Glutamatergic neuron (in vitro differentiated cells): ENCODE measurements at regions not wholly inside any gene's neighbourhood (a gene's known extent, or its start where the extent isn't known, plus 50 kb on each side); places are given as distances from the start of the nearest gene placed in this dataset.
A peak's percentile ranks its signal among the peaks of the same experiment; 100 is the strongest.

ENCODE experiments used
- DNase-seq: peaks from one replicate; pipeline ENCODE4 v3.0.0; 2022
- H3K27ac Mint-ChIP-seq: one replicate; pipeline ENCODE4 v1.8.0; 2020; ENCODE audit warnings: mild to moderate bottlenecking, mixed read lengths, inconsistent platforms; ENCODE audit not compliant: unreplicated experiment
- H3K27me3 Mint-ChIP-seq: one replicate; pipeline ENCODE4 v1.8.0; 2020; ENCODE audit warnings: mild to moderate bottlenecking, moderate library complexity, mixed read lengths, inconsistent platforms; ENCODE audit not compliant: unreplicated experiment
- H3K36me3 Mint-ChIP-seq: one replicate; pipeline ENCODE4 v1.8.0; 2020; ENCODE audit warnings: mild to moderate bottlenecking, mixed read lengths, inconsistent platforms; ENCODE audit not compliant: unreplicated experiment
- H3K4me1 Mint-ChIP-seq: one replicate; pipeline ENCODE4 v1.8.0; 2020; ENCODE audit warnings: mild to moderate bottlenecking, low read depth, mixed read lengths, inconsistent platforms; ENCODE audit not compliant: unreplicated experiment
- H3K4me3 Mint-ChIP-seq: one replicate; pipeline ENCODE4 v1.8.0; 2020; ENCODE audit warnings: mild to moderate bottlenecking, mixed read lengths, inconsistent platforms; ENCODE audit not compliant: unreplicated experiment
- H3K9me3 Mint-ChIP-seq: one replicate; pipeline ENCODE4 v1.8.0; 2020; ENCODE audit warnings: mild to moderate bottlenecking, moderate library complexity, mixed read lengths, inconsistent platforms; ENCODE audit not compliant: unreplicated experiment
- CTCF ChIP-seq: fragments of 200-600 bp; sonication (generic); IDR thresholded peaks from one replicate; pipeline ENCODE4 v1.5.0; 2021; ENCODE audit not compliant: partially characterized antibody, unreplicated experiment

- Mint-ChIP-seq H3K4me1 (peaks cover 41% of the 10 kb centered on the region), H3K27me3 (no peaks in the 10 kb centered on the region), H3K36me3 (no peaks in the 10 kb centered on the region), H3K4me3 (no peak overlapping the region), H3K27ac (no peak overlapping the region), H3K9me3 (no peaks in the 10 kb centered on the region)
- no peak for TF ChIP-seq CTCF
- no peak for DNase-seq
Observed at GRCh38 chr1:82849460-82849859, 1048.7 kb downstream of the ADGRL2 start.

- TF ChIP-seq CTCF, result no peak
- Mint-ChIP-seq H3K4me3 (peak overlapping the region; percentile 72), H3K4me1 (peaks cover 50% of the 10 kb centered on the region), H3K27ac (peak overlapping the region; percentile 83), H3K27me3 (no peaks in the 10 kb centered on the region), H3K36me3 (no peaks in the 10 kb centered on the region), H3K9me3 (no peaks in the 10 kb centered on the region)
- DNase-seq, result no peak
Observed at GRCh38 chr1:82848043-82848442, 1047.3 kb downstream of the ADGRL2 start.

- peaks cover 50% of the 10 kb centered on the region for H3K4me1 Mint-ChIP-seq
- no peak for DNase-seq
- H3K9me3 Mint-ChIP-seq, result no peaks in the 10 kb centered on the region
- peak overlapping the region; percentile 65 for H3K4me3 Mint-ChIP-seq
- TF ChIP-seq CTCF, result no peak
- H3K36me3 Mint-ChIP-seq, result no peaks in the 10 kb centered on the region
- no peaks in the 10 kb centered on the region for H3K27me3 Mint-ChIP-seq
- peak overlapping the region; percentile 84 for H3K27ac Mint-ChIP-seq
Observed at GRCh38 chr1:82845866-82846265, 1045.1 kb downstream of the ADGRL2 start.

DNA sequence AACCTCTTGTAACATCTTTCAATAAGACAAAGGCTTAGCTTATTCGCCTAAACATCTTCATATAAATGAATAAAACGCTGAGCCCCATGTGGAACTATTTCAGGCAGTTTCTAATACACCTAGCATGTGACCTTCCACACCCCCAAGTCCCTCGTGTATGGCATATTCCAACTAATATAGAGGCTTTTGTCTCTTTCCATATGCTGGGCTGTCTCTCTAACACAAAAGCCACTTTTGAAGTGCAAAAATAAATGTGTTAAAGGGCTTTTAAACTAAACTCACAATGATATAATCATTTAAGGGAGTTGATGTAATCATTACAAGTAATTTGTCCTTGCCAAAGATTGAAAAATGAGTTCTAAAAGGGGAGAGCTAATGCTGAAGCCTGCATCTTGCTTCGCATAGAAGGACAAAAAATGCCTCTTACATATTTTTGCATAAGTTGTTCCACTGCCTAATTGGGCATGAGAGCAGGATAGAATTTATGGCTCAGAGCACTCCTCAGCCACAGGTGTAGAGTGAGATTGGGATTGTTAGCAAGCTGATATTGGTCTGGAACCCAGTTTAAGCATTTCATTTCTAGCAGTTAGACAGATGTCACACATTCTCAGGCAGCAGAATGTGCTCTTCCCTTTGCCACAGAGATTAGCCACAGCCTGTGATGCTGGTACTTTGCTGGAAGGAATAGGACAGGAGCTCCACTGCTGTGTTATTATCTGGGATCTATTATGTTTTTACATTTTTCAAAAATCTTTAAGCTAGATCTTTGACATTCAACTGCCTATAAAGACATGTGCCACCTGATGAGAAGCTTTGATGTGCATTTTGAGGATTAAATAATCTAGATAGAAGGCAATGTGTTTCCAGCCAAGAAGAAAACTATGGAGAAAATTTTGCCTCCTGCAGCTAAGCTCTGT lies 1044.4 kb downstream of the ADGRL2 start:
- no peak for TF ChIP-seq CTCF
- H3K4me1 Mint-ChIP-seq, result peaks cover 44% of the 10 kb centered on the region

GRCh38 chr1:82844447-82844846 lies 1043.7 kb downstream of the ADGRL2 start:
- no peak for TF ChIP-seq CTCF
- peaks cover 48% of the 10 kb centered on the region for H3K4me1 Mint-ChIP-seq
- peak overlapping the region; percentile 84 for H3K27ac Mint-ChIP-seq
- H3K27me3 Mint-ChIP-seq, result no peaks in the 10 kb centered on the region
- no peaks in the 10 kb centered on the region for H3K9me3 Mint-ChIP-seq
- H3K36me3 Mint-ChIP-seq, result no peaks in the 10 kb centered on the region
- H3K4me3 Mint-ChIP-seq, result peak overlapping the region; percentile 14
- DNase-seq, result no peak

More for the DNA sequence above, 1044.4 kb downstream of the ADGRL2 start:
- DNase-seq, result no peak
- Mint-ChIP-seq H3K36me3 (no peaks in the 10 kb centered on the region), H3K27me3 (no peaks in the 10 kb centered on the region), H3K27ac (peak overlapping the region; percentile 84), H3K4me3 (peak overlapping the region; percentile 44), H3K9me3 (no peaks in the 10 kb centered on the region)
